PC-3 (cell line): ENCODE measurements at regions not wholly inside any gene's neighbourhood (a gene's known extent, or its start where the extent isn't known, plus 50 kb on each side); places are given as distances from the start of the nearest gene placed in this dataset.

Experiments used
- ATAC-seq: fragments of 200-7000 bp; cut with Tn5 transposase; 2 replicates; pipeline ENCODE4 v1.9.1; 2020; ENCODE audit warnings: mild to moderate bottlenecking, moderate library complexity
- BruUV-seq: library from RNA; stranded (reverse); fragments of 400-500 nt; replicated peaks from 2 replicates; lab custom pipeline; 2021; lab: Mats Ljungman, UMichigan
- CTCF ChIA-PET: fragments of 300-600 bp; sonication (Branson Sonifier 250); formaldehyde crosslinking; loops from one replicate; lab custom pipeline; 2022; ENCODE audit warnings: antibody characterized with exemption; lab: Charles Lee
- POLR2A ChIA-PET: fragments of 300-600 bp; sonication (Branson Sonifier 250); formaldehyde crosslinking; loops from one replicate; lab custom pipeline; 2022; ENCODE audit warnings: antibody characterized with exemption; ENCODE audit not compliant: unreplicated experiment; lab: Charles Lee
- DNase-seq: peaks from one replicate; pipeline ENCODE4 v3.0.0-alpha.2; 2015
- H2AFZ ChIP-seq: fragments of 300-600 bp; sonication (generic); 2 replicates; pipeline ENCODE4 v1.6.0; 2016; ENCODE audit warnings: antibody characterized with exemption, low read length
- H3F3A ChIP-seq: fragments of 300-600 bp; sonication (generic); one replicate; pipeline ENCODE4 v1.6.0; 2017; ENCODE audit warnings: antibody characterized with exemption, low read length, control low read depth, mild to moderate bottlenecking; ENCODE audit not compliant: unreplicated experiment
- H3K27ac ChIP-seq: fragments of 300-600 bp; sonication (generic); 2 replicates; pipeline ENCODE4 v1.5.1; 2016; ENCODE audit warnings: mild to moderate bottlenecking, low read length
- H3K27me3 ChIP-seq: fragments of 300-600 bp; sonication (generic); 2 replicates; pipeline ENCODE4 v1.6.1; 2016; ENCODE audit warnings: low read length, mixed read lengths
- H3K36me3 ChIP-seq: fragments of 300-600 bp; sonication (generic); 2 replicates; pipeline ENCODE4 v1.6.1; 2016; ENCODE audit warnings: low read depth, mixed run types, low read length, mixed read lengths
- H3K4me1 ChIP-seq: fragments of 300-600 bp; sonication (generic); 2 replicates; pipeline ENCODE4 v1.5.1; 2016; ENCODE audit warnings: low read length; ENCODE audit not compliant: insufficient read depth
- H3K4me2 ChIP-seq: fragments of 300-600 bp; sonication (generic); 2 replicates; pipeline ENCODE4 v1.6.0; 2016; ENCODE audit warnings: low read length
- H3K4me3 ChIP-seq: fragments of 300-600 bp; sonication (generic); 2 replicates; pipeline ENCODE4 v1.5.1; 2016; ENCODE audit warnings: mild to moderate bottlenecking, low read length, mixed read lengths
- H3K79me2 ChIP-seq: fragments of 300-600 bp; sonication (generic); 2 replicates; pipeline ENCODE4 v1.6.1; 2017; ENCODE audit warnings: low read length, mixed read lengths
- H3K9ac ChIP-seq: fragments of 300-600 bp; sonication (generic); 2 replicates; pipeline ENCODE4 v1.6.0; 2016; ENCODE audit warnings: mild to moderate bottlenecking, low read length
- H3K9me2 ChIP-seq: fragments of 300-600 bp; sonication (generic); replicated peaks from 2 replicates; pipeline ENCODE4 v1.6.1; 2016; ENCODE audit warnings: mixed run types, low read length, mixed read lengths
- H3K9me3 ChIP-seq: fragments of 300-600 bp; sonication (generic); 2 replicates; pipeline ENCODE4 v1.6.1; 2016; ENCODE audit warnings: low read length, mixed read lengths
- H4K20me1 ChIP-seq: fragments of 300-600 bp; sonication (generic); 2 replicates; pipeline ENCODE4 v1.6.1; 2016; ENCODE audit warnings: low read length, mixed read lengths
- CTCF ChIP-seq: fragments of 300-600 bp; sonication (generic); conservative IDR thresholded peaks from 2 replicates; pipeline ENCODE4 v1.5.1; 2017; ENCODE audit warnings: antibody characterized with exemption, low read depth, mild to moderate bottlenecking, low read length
- EZH2 ChIP-seq: fragments of 300-600 bp; sonication (generic); IDR thresholded peaks from one replicate; pipeline ENCODE4 v1.6.1; 2017; ENCODE audit warnings: antibody characterized with exemption, mild to moderate bottlenecking, low read length; ENCODE audit not compliant: unreplicated experiment
- EZH2phosphoT487 ChIP-seq: fragments of 300-600 bp; sonication (generic); IDR thresholded peaks from 2 replicates; pipeline ENCODE4 v1.6.1; 2018; ENCODE audit warnings: mild to moderate bottlenecking, antibody characterized with exemption, low read length, borderline replicate concordance
- intact Hi-C: fragments of 100-400 bp; cut with micrococcal nuclease; formaldehyde crosslinking; loops from 2 replicates; pipeline ENCODE4 v1.9.0; 2023

- Histone ChIP-seq H3K4me3 (no peak overlapping the region), H3K9me2 (no peaks in the 10 kb centered on the region), H3K27me3 (no peaks in the 10 kb centered on the region), H3K4me2 (no peak overlapping the region), H3F3A (no peaks in the 10 kb centered on the region), H3K4me1 (peaks cover 7% of the 10 kb centered on the region; the same call in 1 of the 2 replicates), H3K9me3 (no peaks in the 10 kb centered on the region), H2AFZ (no peak overlapping the region), H3K27ac (no peak overlapping the region), H3K36me3 (no peaks in the 10 kb centered on the region), H3K79me2 (no peaks in the 10 kb centered on the region), H4K20me1 (no peaks in the 10 kb centered on the region), H3K9ac (no peak overlapping the region)
- CTCF ChIA-PET = interaction anchor here (0.6 kb wide), 1 partner anchor 174 kb away, joined by 3 read pairs; no protein-coding TSS in a partner anchor
- DNase-seq = no peak
- intact Hi-C loops = no loop called here
- POLR2A ChIA-PET = no interaction called here
- TF ChIP-seq EZH2 = no peak
- TF ChIP-seq EZH2phosphoT487 = no peak
- TF ChIP-seq CTCF = no peak
- BruUV-seq = no TSS peak
- ATAC-seq = no peak
Measured at GRCh38 chr1:168825820-168826219, 96.8 kb upstream of the DPT start.

- Histone ChIP-seq H3K9me3 (no peaks in the 10 kb centered on the region), H3F3A (no peaks in the 10 kb centered on the region), H4K20me1 (no peaks in the 10 kb centered on the region), H2AFZ (no peak overlapping the region), H3K4me3 (no peak overlapping the region), H3K9me2 (no peaks in the 10 kb centered on the region), H3K4me1 (peaks cover 7% of the 10 kb centered on the region; the same call in 1 of the 2 replicates), H3K36me3 (no peaks in the 10 kb centered on the region), H3K9ac (no peak overlapping the region), H3K27me3 (no peaks in the 10 kb centered on the region), H3K79me2 (no peaks in the 10 kb centered on the region), H3K27ac (no peak overlapping the region), H3K4me2 (no peak overlapping the region)
- ChIA-PET POLR2A (no interaction called here), CTCF (interaction anchor here (0.6 kb wide), 1 partner anchor 175 kb away, joined by 3 read pairs; no protein-coding TSS in a partner anchor)
- no peak for ATAC-seq
- no TSS peak for BruUV-seq
- intact Hi-C loops = no loop called here
- no peak for DNase-seq
- no peak for TF ChIP-seq EZH2phosphoT487
- TF ChIP-seq CTCF = no peak
- no peak for TF ChIP-seq EZH2
Measured at GRCh38 chr1:168826269-168826668, 97.3 kb upstream of the DPT start.

GRCh38 chr1:168827557-168827956, 98.6 kb upstream of the DPT start:
- no peak for DNase-seq
- H3K9me3 ChIP-seq = no peaks in the 10 kb centered on the region
- H4K20me1 ChIP-seq = no peaks in the 10 kb centered on the region
- no TSS peak for BruUV-seq
- CTCF ChIA-PET = interaction anchor here (0.5 kb wide), 1 partner anchor 533 kb away, joined by 3 read pairs; no protein-coding TSS in a partner anchor
- POLR2A ChIA-PET = no interaction called here
- no peak overlapping the region for H3K9ac ChIP-seq
- no peak overlapping the region for H3K4me2 ChIP-seq
- H3K79me2 ChIP-seq = no peaks in the 10 kb centered on the region
- no peaks in the 10 kb centered on the region for H3K36me3 ChIP-seq
- H3K9me2 ChIP-seq = peaks cover 9% of the 10 kb centered on the region; the same call in 1 of the 2 replicates
- ATAC-seq = no peak
- H3K4me1 ChIP-seq = peaks cover 7% of the 10 kb centered on the region; the same call in 1 of the 2 replicates
- H3K27me3 ChIP-seq = no peaks in the 10 kb centered on the region
- H3F3A ChIP-seq = no peaks in the 10 kb centered on the region
- no peak for TF ChIP-seq CTCF
- TF ChIP-seq EZH2 = no peak
- no peak for TF ChIP-seq EZH2phosphoT487
- no peak overlapping the region for H3K4me3 ChIP-seq
- H2AFZ ChIP-seq = no peak overlapping the region
- intact Hi-C loops = no loop called here
- H3K27ac ChIP-seq = no peak overlapping the region
